DOHH2 (cell line): ENCODE measurements at regions not wholly inside any gene's neighbourhood (a gene's known extent, or its start where the extent isn't known, plus 50 kb on each side); places are given as distances from the start of the nearest gene placed in this dataset.

ENCODE experiments used
- EZH2phosphoT487 ChIP-seq: fragments of 200-600 bp; sonication (generic); IDR thresholded peaks from 2 replicates; pipeline ENCODE4 v1.6.1; 2017; ENCODE audit warnings: borderline replicate concordance, mild to moderate bottlenecking, antibody characterized with exemption, low read length, moderate library complexity, mixed read lengths
- TF ChIP-seq, protein P1 (sequence below): fragments of 200-600 bp; sonication (generic); IDR thresholded peaks from one replicate; pipeline ENCODE4 v1.5.1; 2014; ENCODE audit warnings: antibody characterized with exemption, mild to moderate bottlenecking, low read depth, low read length; ENCODE audit not compliant: poor library complexity, severe bottlenecking

DNA sequence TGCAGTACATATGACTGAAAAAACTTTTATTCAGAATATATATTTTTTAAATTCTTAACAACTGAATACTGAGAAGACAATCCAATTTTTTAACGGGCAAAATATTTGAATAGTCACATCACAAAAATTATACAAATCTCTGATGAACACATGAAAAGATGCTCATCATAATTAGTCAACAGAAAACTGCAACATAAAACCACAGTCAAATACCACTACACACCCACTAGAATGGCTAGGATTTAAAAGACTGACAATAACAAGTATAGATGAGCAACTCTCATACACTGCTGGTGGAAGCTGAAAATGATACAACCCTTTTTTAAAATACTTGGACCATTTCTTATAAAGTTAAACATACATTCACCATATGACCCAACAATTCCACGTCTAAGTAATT, 87.7 kb upstream of the TNFSF4 start:
- TF ChIP-seq, protein P1, sequence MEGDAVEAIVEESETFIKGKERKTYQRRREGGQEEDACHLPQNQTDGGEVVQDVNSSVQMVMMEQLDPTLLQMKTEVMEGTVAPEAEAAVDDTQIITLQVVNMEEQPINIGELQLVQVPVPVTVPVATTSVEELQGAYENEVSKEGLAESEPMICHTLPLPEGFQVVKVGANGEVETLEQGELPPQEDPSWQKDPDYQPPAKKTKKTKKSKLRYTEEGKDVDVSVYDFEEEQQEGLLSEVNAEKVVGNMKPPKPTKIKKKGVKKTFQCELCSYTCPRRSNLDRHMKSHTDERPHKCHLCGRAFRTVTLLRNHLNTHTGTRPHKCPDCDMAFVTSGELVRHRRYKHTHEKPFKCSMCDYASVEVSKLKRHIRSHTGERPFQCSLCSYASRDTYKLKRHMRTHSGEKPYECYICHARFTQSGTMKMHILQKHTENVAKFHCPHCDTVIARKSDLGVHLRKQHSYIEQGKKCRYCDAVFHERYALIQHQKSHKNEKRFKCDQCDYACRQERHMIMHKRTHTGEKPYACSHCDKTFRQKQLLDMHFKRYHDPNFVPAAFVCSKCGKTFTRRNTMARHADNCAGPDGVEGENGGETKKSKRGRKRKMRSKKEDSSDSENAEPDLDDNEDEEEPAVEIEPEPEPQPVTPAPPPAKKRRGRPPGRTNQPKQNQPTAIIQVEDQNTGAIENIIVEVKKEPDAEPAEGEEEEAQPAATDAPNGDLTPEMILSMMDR, result no peak
- TF ChIP-seq EZH2phosphoT487, result no peak
